ENCODE measurements at regions not wholly inside any gene's neighbourhood (a gene's known extent, or its start where the extent isn't known, plus 50 kb on each side); places are given as distances from the start of the nearest gene placed in this dataset.

DNA sequence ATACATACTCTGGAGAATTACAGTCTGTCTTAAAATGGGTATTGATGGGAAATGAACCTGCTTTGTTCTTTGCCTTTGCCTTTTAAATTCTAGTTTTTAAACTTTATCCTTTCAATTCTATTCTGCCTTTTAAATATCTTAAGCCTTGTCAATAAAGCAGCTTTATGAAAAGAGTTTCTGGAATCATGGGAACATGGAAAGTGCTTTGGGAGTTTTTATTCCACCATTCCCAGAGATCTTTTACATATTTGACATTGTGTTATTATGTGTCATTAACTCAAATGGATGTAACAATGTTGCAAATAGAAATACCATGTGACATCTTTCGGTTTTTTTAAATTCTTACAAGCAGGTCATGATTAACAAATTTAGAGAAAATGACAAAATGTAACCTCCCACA, 555.7 kb upstream of the ANO3 start:
- TF ChIP-seq CTCF (IDR thresholded peaks at IDR 0.05) (no peak), POLR2AphosphoS5 (IDR thresholded peaks at IDR 0.05; ENCODE audit: low read depth, low read length) (no peak), TCF7L2 (IDR thresholded peaks at IDR 0.05; ENCODE audit: low read depth, low read length) (no peak), SIN3A (IDR thresholded peaks at IDR 0.05; ENCODE audit: borderline replicate concordance, insufficient read depth, low read depth, low read length) (no peak)
- TF ChIP-seq, protein P1, sequence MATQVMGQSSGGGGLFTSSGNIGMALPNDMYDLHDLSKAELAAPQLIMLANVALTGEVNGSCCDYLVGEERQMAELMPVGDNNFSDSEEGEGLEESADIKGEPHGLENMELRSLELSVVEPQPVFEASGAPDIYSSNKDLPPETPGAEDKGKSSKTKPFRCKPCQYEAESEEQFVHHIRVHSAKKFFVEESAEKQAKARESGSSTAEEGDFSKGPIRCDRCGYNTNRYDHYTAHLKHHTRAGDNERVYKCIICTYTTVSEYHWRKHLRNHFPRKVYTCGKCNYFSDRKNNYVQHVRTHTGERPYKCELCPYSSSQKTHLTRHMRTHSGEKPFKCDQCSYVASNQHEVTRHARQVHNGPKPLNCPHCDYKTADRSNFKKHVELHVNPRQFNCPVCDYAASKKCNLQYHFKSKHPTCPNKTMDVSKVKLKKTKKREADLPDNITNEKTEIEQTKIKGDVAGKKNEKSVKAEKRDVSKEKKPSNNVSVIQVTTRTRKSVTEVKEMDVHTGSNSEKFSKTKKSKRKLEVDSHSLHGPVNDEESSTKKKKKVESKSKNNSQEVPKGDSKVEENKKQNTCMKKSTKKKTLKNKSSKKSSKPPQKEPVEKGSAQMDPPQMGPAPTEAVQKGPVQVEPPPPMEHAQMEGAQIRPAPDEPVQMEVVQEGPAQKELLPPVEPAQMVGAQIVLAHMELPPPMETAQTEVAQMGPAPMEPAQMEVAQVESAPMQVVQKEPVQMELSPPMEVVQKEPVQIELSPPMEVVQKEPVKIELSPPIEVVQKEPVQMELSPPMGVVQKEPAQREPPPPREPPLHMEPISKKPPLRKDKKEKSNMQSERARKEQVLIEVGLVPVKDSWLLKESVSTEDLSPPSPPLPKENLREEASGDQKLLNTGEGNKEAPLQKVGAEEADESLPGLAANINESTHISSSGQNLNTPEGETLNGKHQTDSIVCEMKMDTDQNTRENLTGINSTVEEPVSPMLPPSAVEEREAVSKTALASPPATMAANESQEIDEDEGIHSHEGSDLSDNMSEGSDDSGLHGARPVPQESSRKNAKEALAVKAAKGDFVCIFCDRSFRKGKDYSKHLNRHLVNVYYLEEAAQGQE (IDR thresholded peaks at IDR 0.05; ENCODE audit: insufficient read depth in 1 of 2, low read depth in 2 of 2, low read length in 1 of 2): no peak
